ENCODE measurements at regions not wholly inside any gene's neighbourhood (a gene's known extent, or its start where the extent isn't known, plus 50 kb on each side); places are given as distances from the start of the nearest gene placed in this dataset.

GRCh38 chr22:48180631-48181030 is 1418.2 kb downstream of the TBC1D22A start:
- no peak for TF ChIP-seq CTCF (IDR thresholded peaks at IDR 0.05; ENCODE audit: low read depth, low read length)
- TF ChIP-seq POLR2A (IDR thresholded peaks at IDR 0.05; ENCODE audit: extremely low read depth, insufficient read length): no peak
- no peak for TF ChIP-seq MYC (IDR thresholded peaks at IDR 0.05; ENCODE audit: low read depth, low read length)
- no peak for TF ChIP-seq MAX (IDR thresholded peaks at IDR 0.05; ENCODE audit: low read depth, low read length)

Data from NB4 (cell line).